C4-2B (cell line): ENCODE measurements at regions not wholly inside any gene's neighbourhood (a gene's known extent, or its start where the extent isn't known, plus 50 kb on each side); places are given as distances from the start of the nearest gene placed in this dataset.

Experiments used
- ZFX ChIP-seq: fragments of 450-650 bp; IDR thresholded peaks from 2 replicates; pipeline ENCODE4 v1.6.1; 2017
- TF ChIP-seq, protein P1 (sequence below): fragments of 450-650 bp; conservative IDR thresholded peaks from 2 replicates; pipeline ENCODE4 v1.5.1; 2017; ENCODE audit warnings: mild to moderate bottlenecking

DNA sequence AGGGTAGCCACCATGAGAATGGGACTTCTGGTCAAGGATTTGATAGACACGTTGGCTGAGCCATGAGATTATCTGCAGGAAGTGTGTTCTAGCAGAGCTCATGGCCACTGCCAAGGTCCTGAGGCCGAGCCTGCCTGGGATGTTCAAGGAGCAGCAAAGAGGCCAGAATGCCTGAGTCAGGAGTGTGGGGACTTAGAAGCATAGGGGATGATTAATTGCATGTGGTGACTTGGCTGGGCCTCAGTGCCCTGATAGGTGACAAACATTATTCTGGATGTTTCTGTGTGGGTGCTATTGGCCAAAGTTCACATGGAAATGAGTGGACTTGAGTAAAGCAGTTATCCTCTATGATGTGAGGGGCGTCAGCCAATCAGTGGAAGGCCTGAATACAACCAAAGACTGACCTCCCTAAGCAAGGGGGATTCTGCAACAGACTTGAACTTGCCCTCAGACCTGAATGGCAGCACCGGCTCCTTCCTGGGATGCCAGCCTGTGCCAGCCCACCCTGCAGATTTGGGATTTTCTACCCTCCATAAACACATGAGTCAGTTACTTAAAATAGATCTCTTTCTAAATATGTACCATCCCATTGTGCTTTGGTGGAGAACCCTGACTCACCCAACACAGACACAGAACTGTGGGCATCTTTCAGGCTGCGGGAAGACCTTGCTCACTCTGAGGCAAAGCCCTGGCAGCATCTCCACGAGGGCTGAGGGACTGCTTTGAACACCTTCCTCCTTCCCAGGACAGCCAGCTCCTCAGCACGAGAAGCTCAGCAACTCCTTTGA lies 363.9 kb upstream of the MGMT start:
- TF ChIP-seq, protein P1, sequence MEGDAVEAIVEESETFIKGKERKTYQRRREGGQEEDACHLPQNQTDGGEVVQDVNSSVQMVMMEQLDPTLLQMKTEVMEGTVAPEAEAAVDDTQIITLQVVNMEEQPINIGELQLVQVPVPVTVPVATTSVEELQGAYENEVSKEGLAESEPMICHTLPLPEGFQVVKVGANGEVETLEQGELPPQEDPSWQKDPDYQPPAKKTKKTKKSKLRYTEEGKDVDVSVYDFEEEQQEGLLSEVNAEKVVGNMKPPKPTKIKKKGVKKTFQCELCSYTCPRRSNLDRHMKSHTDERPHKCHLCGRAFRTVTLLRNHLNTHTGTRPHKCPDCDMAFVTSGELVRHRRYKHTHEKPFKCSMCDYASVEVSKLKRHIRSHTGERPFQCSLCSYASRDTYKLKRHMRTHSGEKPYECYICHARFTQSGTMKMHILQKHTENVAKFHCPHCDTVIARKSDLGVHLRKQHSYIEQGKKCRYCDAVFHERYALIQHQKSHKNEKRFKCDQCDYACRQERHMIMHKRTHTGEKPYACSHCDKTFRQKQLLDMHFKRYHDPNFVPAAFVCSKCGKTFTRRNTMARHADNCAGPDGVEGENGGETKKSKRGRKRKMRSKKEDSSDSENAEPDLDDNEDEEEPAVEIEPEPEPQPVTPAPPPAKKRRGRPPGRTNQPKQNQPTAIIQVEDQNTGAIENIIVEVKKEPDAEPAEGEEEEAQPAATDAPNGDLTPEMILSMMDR, result no peak
- TF ChIP-seq ZFX, result no peak
